ENCODE measurements at regions not wholly inside any gene's neighbourhood (a gene's known extent, or its start where the extent isn't known, plus 50 kb on each side); places are given as distances from the start of the nearest gene placed in this dataset.

DNA sequence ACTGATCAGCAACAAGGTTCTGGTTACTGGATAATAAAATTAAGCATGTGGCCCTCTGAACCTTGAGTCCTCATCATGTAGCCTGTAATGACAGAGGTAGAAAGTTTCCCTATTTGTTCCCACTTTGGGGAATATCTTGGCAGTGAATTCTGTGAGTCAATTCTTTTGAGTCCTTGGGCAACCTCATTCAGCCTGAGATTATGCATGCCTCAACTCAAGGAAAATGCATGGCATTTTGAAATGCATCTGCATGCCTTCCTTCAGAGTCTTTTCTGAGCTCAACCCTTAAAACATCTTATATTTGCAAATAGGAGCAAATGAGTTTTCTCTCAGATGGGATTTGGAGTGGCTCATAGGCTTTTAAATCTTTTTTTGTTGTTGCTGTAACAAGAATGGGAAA lies 218.1 kb upstream of the CD180 start:
- TF ChIP-seq, protein P1, sequence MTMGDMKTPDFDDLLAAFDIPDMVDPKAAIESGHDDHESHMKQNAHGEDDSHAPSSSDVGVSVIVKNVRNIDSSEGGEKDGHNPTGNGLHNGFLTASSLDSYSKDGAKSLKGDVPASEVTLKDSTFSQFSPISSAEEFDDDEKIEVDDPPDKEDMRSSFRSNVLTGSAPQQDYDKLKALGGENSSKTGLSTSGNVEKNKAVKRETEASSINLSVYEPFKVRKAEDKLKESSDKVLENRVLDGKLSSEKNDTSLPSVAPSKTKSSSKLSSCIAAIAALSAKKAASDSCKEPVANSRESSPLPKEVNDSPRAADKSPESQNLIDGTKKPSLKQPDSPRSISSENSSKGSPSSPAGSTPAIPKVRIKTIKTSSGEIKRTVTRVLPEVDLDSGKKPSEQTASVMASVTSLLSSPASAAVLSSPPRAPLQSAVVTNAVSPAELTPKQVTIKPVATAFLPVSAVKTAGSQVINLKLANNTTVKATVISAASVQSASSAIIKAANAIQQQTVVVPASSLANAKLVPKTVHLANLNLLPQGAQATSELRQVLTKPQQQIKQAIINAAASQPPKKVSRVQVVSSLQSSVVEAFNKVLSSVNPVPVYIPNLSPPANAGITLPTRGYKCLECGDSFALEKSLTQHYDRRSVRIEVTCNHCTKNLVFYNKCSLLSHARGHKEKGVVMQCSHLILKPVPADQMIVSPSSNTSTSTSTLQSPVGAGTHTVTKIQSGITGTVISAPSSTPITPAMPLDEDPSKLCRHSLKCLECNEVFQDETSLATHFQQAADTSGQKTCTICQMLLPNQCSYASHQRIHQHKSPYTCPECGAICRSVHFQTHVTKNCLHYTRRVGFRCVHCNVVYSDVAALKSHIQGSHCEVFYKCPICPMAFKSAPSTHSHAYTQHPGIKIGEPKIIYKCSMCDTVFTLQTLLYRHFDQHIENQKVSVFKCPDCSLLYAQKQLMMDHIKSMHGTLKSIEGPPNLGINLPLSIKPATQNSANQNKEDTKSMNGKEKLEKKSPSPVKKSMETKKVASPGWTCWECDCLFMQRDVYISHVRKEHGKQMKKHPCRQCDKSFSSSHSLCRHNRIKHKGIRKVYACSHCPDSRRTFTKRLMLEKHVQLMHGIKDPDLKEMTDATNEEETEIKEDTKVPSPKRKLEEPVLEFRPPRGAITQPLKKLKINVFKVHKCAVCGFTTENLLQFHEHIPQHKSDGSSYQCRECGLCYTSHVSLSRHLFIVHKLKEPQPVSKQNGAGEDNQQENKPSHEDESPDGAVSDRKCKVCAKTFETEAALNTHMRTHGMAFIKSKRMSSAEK (CRISPR knock-in tag; IDR thresholded peaks at IDR 0.05; ENCODE audit: borderline replicate concordance), result no peak
- TF ChIP-seq, protein P2, sequence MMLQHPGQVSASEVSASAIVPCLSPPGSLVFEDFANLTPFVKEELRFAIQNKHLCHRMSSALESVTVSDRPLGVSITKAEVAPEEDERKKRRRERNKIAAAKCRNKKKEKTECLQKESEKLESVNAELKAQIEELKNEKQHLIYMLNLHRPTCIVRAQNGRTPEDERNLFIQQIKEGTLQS (CRISPR knock-in tag; conservative IDR thresholded peaks at IDR 0.05), result no peak
- TF ChIP-seq, protein P3, sequence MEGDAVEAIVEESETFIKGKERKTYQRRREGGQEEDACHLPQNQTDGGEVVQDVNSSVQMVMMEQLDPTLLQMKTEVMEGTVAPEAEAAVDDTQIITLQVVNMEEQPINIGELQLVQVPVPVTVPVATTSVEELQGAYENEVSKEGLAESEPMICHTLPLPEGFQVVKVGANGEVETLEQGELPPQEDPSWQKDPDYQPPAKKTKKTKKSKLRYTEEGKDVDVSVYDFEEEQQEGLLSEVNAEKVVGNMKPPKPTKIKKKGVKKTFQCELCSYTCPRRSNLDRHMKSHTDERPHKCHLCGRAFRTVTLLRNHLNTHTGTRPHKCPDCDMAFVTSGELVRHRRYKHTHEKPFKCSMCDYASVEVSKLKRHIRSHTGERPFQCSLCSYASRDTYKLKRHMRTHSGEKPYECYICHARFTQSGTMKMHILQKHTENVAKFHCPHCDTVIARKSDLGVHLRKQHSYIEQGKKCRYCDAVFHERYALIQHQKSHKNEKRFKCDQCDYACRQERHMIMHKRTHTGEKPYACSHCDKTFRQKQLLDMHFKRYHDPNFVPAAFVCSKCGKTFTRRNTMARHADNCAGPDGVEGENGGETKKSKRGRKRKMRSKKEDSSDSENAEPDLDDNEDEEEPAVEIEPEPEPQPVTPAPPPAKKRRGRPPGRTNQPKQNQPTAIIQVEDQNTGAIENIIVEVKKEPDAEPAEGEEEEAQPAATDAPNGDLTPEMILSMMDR (IDR thresholded peaks at IDR 0.05), result no peak
- TF ChIP-seq TP53 (CRISPR knock-in tag; IDR thresholded peaks at IDR 0.05), result no peak
- TF ChIP-seq ZNF121 (CRISPR knock-in tag; IDR thresholded peaks at IDR 0.05), result no peak
- TF ChIP-seq RELA (CRISPR knock-in tag; IDR thresholded peaks at IDR 0.05; ENCODE audit: borderline replicate concordance), result no peak
- TF ChIP-seq, protein P4, sequence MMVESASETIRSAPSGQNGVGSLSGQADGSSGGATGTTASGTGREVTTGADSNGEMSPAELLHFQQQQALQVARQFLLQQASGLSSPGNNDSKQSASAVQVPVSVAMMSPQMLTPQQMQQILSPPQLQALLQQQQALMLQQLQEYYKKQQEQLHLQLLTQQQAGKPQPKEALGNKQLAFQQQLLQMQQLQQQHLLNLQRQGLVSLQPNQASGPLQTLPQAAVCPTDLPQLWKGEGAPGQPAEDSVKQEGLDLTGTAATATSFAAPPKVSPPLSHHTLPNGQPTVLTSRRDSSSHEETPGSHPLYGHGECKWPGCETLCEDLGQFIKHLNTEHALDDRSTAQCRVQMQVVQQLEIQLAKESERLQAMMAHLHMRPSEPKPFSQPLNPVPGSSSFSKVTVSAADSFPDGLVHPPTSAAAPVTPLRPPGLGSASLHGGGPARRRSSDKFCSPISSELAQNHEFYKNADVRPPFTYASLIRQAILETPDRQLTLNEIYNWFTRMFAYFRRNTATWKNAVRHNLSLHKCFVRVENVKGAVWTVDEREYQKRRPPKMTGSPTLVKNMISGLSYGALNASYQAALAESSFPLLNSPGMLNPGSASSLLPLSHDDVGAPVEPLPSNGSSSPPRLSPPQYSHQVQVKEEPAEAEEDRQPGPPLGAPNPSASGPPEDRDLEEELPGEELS (CRISPR knock-in tag; IDR thresholded peaks at IDR 0.05), result no peak

All from WTC11 (cell line).